HCT116 (cell line): ENCODE measurements at regions not wholly inside any gene's neighbourhood (a gene's known extent, or its start where the extent isn't known, plus 50 kb on each side); places are given as distances from the start of the nearest gene placed in this dataset.

Experiments
- ATAC-seq: fragments of 200-7000 bp; cut with Tn5 transposase; 2 replicates; pipeline ENCODE4 v1.9.1; 2020; ENCODE audit warnings: mild to moderate bottlenecking, moderate library complexity
- BruUV-seq: library from RNA; stranded (reverse); fragments of 400-500 nt; replicated peaks from 2 replicates; lab custom pipeline; 2021; lab: Mats Ljungman, UMichigan
- CTCF ChIA-PET: fragments of 300-600 bp; sonication (Branson Sonifier 250); formaldehyde crosslinking; loops from one replicate; lab custom pipeline; 2021; ENCODE audit warnings: antibody characterized with exemption; lab: Charles Lee
- POLR2A ChIA-PET: fragments of 300-600, 350-600 bp; sonication (Branson Sonifier 250); formaldehyde crosslinking; loops from one replicate; lab custom pipeline; 2021; ENCODE audit warnings: antibody characterized with exemption; lab: Charles Lee
- RAD21 ChIA-PET, 2 experiments: fragments of 300-600 bp; sonication (Branson Sonifier 250); formaldehyde crosslinking; loops; one replicate each; lab custom pipeline; 2023; ENCODE audit warnings: low total read pairs in 2 of 2; ENCODE audit not compliant: uncharacterized antibody in 2 of 2, unreplicated experiment in 2 of 2, low non-redundant PET in 1 of 2; lab: Charles Lee
- DNase-seq: peaks from one replicate; pipeline ENCODE4 v3.0.0-alpha.2; 2010; ENCODE audit warnings: low read depth, low spot score
- H2AFZ ChIP-seq: fragments of 200-600 bp; shearing (Covaris generic), sonication (generic); 2 replicates; pipeline ENCODE4 v1.6.1; 2017; ENCODE audit warnings: low read depth, mixed run types, mixed read lengths, antibody characterized with exemption, low read length; ENCODE audit not compliant: poor library complexity, severe bottlenecking
- H3K27ac ChIP-seq: 2 replicates; pipeline ENCODE4 v1.5.1; 2012; ENCODE audit warnings: low read depth, low read length
- H3K27me3 ChIP-seq: fragments of 200-600 bp; sonication (generic); 2 replicates; pipeline ENCODE4 v1.6.1; 2016; ENCODE audit warnings: mixed run types, low read length, mixed read lengths; ENCODE audit not compliant: insufficient read depth
- H3K36me3 ChIP-seq, 2 experiments: fragments of 200-500 bp in 1 of 2; fragments of 200-600 bp in 1 of 2; sonication (Bioruptor generic) in 1 of 2; sonication (generic) in 1 of 2; 2 replicates each; pipeline versions ENCODE4 v1.5.1 to v1.6.1; 2014 to 2016; ENCODE audit warnings: low read length in 2 of 2, inconsistent platforms in 1 of 2, mixed read lengths in 1 of 2, mixed run types in 1 of 2; ENCODE audit not compliant: insufficient read depth in 2 of 2, control insufficient read depth in 1 of 2
- H3K4me1 ChIP-seq, 2 experiments: fragments of 200-600 bp in 1 of 2; sonication (generic) in 1 of 2; 2 replicates each; pipeline versions ENCODE4 v1.5.1 to v1.6.1; 2012 to 2017; ENCODE audit warnings: low read length in 2 of 2, inconsistent platforms in 1 of 2, mild to moderate bottlenecking in 1 of 2, mixed read lengths in 1 of 2, mixed run types in 1 of 2, moderate library complexity in 1 of 2; ENCODE audit not compliant: insufficient read depth in 2 of 2, control insufficient read depth in 1 of 2
- H3K4me2 ChIP-seq: fragments of 200-600 bp; sonication (generic); 2 replicates; pipeline ENCODE4 v1.6.1; 2017; ENCODE audit warnings: mixed run types, low read length, mixed read lengths
- H3K4me3 ChIP-seq, 2 experiments: fragments of 200-600 bp in 1 of 2; sonication (generic) in 1 of 2; replicated peaks in 1 of 2; 2 replicates each; pipeline ENCODE4 v1.5.1; 2011 to 2016; ENCODE audit warnings: low read length in 2 of 2, control low read depth in 1 of 2, low read depth in 1 of 2, mild to moderate bottlenecking in 1 of 2, mixed read lengths in 1 of 2, mixed run types in 1 of 2
- H3K79me2 ChIP-seq: fragments of 200-600 bp; sonication (generic); 2 replicates; pipeline ENCODE4 v1.6.1; 2017; ENCODE audit warnings: mild to moderate bottlenecking, mixed run types, low read length, moderate library complexity, mixed read lengths; ENCODE audit not compliant: insufficient read depth
- H3K9ac ChIP-seq: fragments of 200-600 bp; sonication (generic); 2 replicates; pipeline ENCODE4 v1.6.1; 2016; ENCODE audit warnings: low read length, mixed read lengths
- H3K9me2 ChIP-seq: fragments of 200-600 bp; sonication (generic), shearing (Covaris generic); 2 replicates; pipeline ENCODE4 v1.6.1; 2017; ENCODE audit warnings: mixed run types, mild to moderate bottlenecking, moderate library complexity; ENCODE audit not compliant: insufficient read depth
- H3K9me3 ChIP-seq, 2 experiments: fragments of 200-500 bp in 1 of 2; fragments of 200-600 bp in 1 of 2; sonication (Bioruptor generic) in 1 of 2; sonication (generic) in 1 of 2; 2 replicates each; pipeline ENCODE4 v1.6.1; 2014 to 2017; ENCODE audit warnings: low read length in 2 of 2, mixed read lengths in 2 of 2, inconsistent platforms in 1 of 2, low read depth in 1 of 2, mild to moderate bottlenecking in 1 of 2, mixed run types in 1 of 2, moderate library complexity in 1 of 2; ENCODE audit not compliant: control insufficient read depth in 1 of 2, insufficient read depth in 1 of 2
- H4K20me1 ChIP-seq: fragments of 200-600 bp; sonication (generic), shearing (Covaris generic); 2 replicates; pipeline ENCODE4 v1.6.1; 2017; ENCODE audit warnings: mixed run types, mild to moderate bottlenecking, moderate library complexity; ENCODE audit not compliant: insufficient read depth
- EGR1 ChIP-seq: IDR thresholded peaks from 2 replicates; pipeline ENCODE4 v1.6.1; 2012; ENCODE audit warnings: low read depth
- ELF1 ChIP-seq: IDR thresholded peaks from 2 replicates; pipeline ENCODE4 v1.6.1; 2012; ENCODE audit warnings: low read depth, borderline replicate concordance
- EZH2 ChIP-seq: fragments of 200-600 bp; sonication (generic); IDR thresholded peaks from 2 replicates; pipeline ENCODE4 v1.6.1; 2017; ENCODE audit warnings: antibody characterized with exemption, mixed run types
- EZH2phosphoT487 ChIP-seq: fragments of 200-600 bp; IDR thresholded peaks from 2 replicates; pipeline ENCODE4 v1.6.1; 2018; ENCODE audit warnings: antibody characterized with exemption, borderline replicate concordance
- FOSL1 ChIP-seq: IDR thresholded peaks from 2 replicates; pipeline ENCODE4 v1.6.1; 2012; ENCODE audit warnings: low read depth
- POLR2A ChIP-seq: IDR thresholded peaks from 2 replicates; pipeline ENCODE4 v1.7.0; 2011; ENCODE audit warnings: borderline replicate concordance; ENCODE audit not compliant: insufficient read depth, insufficient read length; ENCODE audit errors: extremely low read depth
- POLR2AphosphoS5 ChIP-seq: IDR thresholded peaks from 2 replicates; pipeline ENCODE4 v1.6.1; 2011; ENCODE audit warnings: mild to moderate bottlenecking, low read depth, low read length, moderate library complexity
- RAD21 ChIP-seq: IDR thresholded peaks from 2 replicates; pipeline ENCODE4 v1.6.1; 2012; ENCODE audit warnings: low read depth, mild to moderate bottlenecking
- SIN3A ChIP-seq: IDR thresholded peaks from 2 replicates; pipeline ENCODE4 v1.6.1; 2012; ENCODE audit warnings: low read depth
- SRF ChIP-seq: IDR thresholded peaks from 2 replicates; pipeline ENCODE4 v1.6.1; 2012; ENCODE audit warnings: low read depth
- TCF7L2 ChIP-seq: IDR thresholded peaks from 2 replicates; pipeline ENCODE4 v1.7.0; 2011; ENCODE audit warnings: borderline replicate concordance, inconsistent platforms; ENCODE audit not compliant: insufficient read depth, insufficient read length; ENCODE audit errors: extremely low read depth
- YY1 ChIP-seq: IDR thresholded peaks from 2 replicates; pipeline ENCODE4 v1.6.1; 2011; ENCODE audit warnings: low read length, low read depth, moderate library complexity, mild to moderate bottlenecking; ENCODE audit not compliant: insufficient replicate concordance; ENCODE audit errors: extremely low read depth
- intact Hi-C: fragments of 100-400 bp; cut with micrococcal nuclease; formaldehyde crosslinking; loops from 2 replicates; pipeline ENCODE4 v1.10.0; 2022
- TF ChIP-seq, protein P1 (sequence below): IDR thresholded peaks from 2 replicates; pipeline ENCODE4 v1.6.1; 2012
- TF ChIP-seq, protein P2 (sequence below): IDR thresholded peaks from 2 replicates; pipeline ENCODE4 v1.6.1; 2012; ENCODE audit warnings: low read depth
- TF ChIP-seq, protein P3 (sequence below), 3 experiments: fragments of 200-600 bp in 1 of 3; sonication (generic) in 1 of 3; IDR thresholded peaks in 2 of 3; conservative IDR thresholded peaks in 1 of 3; 2 replicates each; pipeline ENCODE4 v1.5.1; 2012 to 2017; ENCODE audit warnings: low read depth in 2 of 3, low read length in 2 of 3, antibody characterized with exemption in 1 of 3, borderline replicate concordance in 1 of 3, control low read depth in 1 of 3, mild to moderate bottlenecking in 1 of 3, mixed read lengths in 1 of 3, mixed run types in 1 of 3, moderate library complexity in 1 of 3; ENCODE audit not compliant: insufficient read depth in 1 of 3

DNA sequence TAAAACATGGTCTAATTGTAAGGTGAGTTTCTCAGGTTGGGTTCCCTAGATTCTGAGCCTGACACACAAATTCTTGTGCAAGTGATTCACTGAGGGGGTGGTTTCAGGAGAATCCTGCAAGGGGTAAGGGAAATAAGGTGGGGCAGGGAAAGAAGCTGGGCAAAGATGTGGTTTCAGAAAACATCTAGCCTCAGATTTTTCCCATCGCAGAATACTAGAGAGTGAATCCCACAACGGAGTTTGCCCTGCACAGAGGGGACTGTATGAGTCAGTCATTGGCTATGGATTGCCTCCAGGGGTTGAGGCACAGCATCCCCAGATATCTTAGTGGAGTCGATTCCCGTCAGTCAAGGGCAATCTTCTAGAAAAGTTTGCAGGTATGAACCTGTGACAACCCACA is 65.2 kb downstream of the PRL start:
- BruUV-seq, result no TSS peak

DNA sequence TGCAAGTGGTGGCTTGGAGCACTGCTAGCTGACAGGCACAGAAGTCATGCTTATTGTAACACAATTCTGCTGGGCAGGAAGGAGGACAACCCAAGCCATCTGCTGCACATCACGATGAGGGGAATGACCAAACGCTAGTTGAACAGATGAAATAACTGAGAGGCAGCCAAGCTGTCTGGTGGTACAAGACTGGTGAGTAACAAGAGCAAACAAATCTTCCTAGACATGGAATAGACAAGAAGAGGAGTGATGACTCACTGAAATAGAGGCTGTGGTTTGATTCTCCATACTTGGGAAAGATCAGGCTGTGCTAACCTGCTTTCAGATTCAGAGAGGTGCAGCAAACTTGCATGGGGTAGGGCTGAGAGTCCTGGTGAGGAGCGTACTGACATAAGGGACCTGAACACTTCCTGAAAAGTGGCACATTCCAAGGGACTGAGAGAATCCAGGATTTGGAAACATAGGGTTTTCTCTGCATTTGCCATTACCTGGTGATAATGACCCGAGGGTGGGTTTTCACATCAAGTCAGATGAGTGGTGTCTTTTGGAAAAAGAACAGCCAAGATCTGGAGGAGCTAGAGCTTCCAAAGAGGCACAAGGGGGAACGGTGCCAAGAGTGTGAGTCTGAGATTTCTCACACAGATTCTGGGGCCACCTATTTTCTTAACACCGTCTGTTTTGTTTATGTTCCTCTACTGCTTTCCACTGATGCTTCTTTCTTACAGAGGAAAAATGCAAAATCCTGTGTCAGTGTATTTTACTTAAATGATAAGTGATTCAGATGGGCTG is 60.0 kb downstream of the PRL start:
- no peaks in the 10 kb centered on the region for H3K27me3 ChIP-seq
- POLR2A ChIA-PET, result no interaction called here
- no peak for ATAC-seq
- no peaks in the 10 kb centered on the region for H3K79me2 ChIP-seq
- BruUV-seq, result no TSS peak
- DNase-seq, result no peak
- no peak overlapping the region for H3K9ac ChIP-seq
- no peaks in the 10 kb centered on the region for H3K4me1 ChIP-seq
- intact Hi-C loops, result no loop called here
- RAD21 ChIA-PET, result no interaction called here
- no peaks in the 10 kb centered on the region for H3K9me3 ChIP-seq
- no peak overlapping the region for H3K4me2 ChIP-seq
- H4K20me1 ChIP-seq, result no peaks in the 10 kb centered on the region
- no peaks in the 10 kb centered on the region for H3K36me3 ChIP-seq
- no peak overlapping the region for H2AFZ ChIP-seq
- CTCF ChIA-PET, result no interaction called here
- no peak overlapping the region for H3K27ac ChIP-seq
- H3K9me2 ChIP-seq, result no peaks in the 10 kb centered on the region
- H3K4me3 ChIP-seq, result no peak overlapping the region
- TF ChIP-seq ELF1, result no peak
- TF ChIP-seq SIN3A, result no peak
- TF ChIP-seq EZH2phosphoT487, result no peak
- TF ChIP-seq, protein P1, sequence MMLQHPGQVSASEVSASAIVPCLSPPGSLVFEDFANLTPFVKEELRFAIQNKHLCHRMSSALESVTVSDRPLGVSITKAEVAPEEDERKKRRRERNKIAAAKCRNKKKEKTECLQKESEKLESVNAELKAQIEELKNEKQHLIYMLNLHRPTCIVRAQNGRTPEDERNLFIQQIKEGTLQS, result no peak
- TF ChIP-seq YY1, result no peak
- no peak for TF ChIP-seq EZH2
- TF ChIP-seq, protein P2, sequence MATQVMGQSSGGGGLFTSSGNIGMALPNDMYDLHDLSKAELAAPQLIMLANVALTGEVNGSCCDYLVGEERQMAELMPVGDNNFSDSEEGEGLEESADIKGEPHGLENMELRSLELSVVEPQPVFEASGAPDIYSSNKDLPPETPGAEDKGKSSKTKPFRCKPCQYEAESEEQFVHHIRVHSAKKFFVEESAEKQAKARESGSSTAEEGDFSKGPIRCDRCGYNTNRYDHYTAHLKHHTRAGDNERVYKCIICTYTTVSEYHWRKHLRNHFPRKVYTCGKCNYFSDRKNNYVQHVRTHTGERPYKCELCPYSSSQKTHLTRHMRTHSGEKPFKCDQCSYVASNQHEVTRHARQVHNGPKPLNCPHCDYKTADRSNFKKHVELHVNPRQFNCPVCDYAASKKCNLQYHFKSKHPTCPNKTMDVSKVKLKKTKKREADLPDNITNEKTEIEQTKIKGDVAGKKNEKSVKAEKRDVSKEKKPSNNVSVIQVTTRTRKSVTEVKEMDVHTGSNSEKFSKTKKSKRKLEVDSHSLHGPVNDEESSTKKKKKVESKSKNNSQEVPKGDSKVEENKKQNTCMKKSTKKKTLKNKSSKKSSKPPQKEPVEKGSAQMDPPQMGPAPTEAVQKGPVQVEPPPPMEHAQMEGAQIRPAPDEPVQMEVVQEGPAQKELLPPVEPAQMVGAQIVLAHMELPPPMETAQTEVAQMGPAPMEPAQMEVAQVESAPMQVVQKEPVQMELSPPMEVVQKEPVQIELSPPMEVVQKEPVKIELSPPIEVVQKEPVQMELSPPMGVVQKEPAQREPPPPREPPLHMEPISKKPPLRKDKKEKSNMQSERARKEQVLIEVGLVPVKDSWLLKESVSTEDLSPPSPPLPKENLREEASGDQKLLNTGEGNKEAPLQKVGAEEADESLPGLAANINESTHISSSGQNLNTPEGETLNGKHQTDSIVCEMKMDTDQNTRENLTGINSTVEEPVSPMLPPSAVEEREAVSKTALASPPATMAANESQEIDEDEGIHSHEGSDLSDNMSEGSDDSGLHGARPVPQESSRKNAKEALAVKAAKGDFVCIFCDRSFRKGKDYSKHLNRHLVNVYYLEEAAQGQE, result no peak
- TF ChIP-seq RAD21, result no peak
- TF ChIP-seq POLR2AphosphoS5, result no peak
- TF ChIP-seq TCF7L2, result no peak
- TF ChIP-seq SRF, result no peak
- no peak for TF ChIP-seq FOSL1
- TF ChIP-seq POLR2A, result no peak
- TF ChIP-seq, protein P3, sequence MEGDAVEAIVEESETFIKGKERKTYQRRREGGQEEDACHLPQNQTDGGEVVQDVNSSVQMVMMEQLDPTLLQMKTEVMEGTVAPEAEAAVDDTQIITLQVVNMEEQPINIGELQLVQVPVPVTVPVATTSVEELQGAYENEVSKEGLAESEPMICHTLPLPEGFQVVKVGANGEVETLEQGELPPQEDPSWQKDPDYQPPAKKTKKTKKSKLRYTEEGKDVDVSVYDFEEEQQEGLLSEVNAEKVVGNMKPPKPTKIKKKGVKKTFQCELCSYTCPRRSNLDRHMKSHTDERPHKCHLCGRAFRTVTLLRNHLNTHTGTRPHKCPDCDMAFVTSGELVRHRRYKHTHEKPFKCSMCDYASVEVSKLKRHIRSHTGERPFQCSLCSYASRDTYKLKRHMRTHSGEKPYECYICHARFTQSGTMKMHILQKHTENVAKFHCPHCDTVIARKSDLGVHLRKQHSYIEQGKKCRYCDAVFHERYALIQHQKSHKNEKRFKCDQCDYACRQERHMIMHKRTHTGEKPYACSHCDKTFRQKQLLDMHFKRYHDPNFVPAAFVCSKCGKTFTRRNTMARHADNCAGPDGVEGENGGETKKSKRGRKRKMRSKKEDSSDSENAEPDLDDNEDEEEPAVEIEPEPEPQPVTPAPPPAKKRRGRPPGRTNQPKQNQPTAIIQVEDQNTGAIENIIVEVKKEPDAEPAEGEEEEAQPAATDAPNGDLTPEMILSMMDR (IDR thresholded peaks at IDR 0.05 in 2 of 3, conservative IDR thresholded peaks at IDR 0.05 in 1 of 3; ENCODE audit: borderline replicate concordance in 1 of 3, insufficient read depth in 1 of 3, low read depth in 2 of 3, low read length in 2 of 3), result no peak

More for the DNA sequence above, 65.2 kb downstream of the PRL start:
- Histone ChIP-seq H3K9me2 (no peaks in the 10 kb centered on the region), H3K4me3 (no peak overlapping the region), H3K27ac (no peak overlapping the region), H4K20me1 (no peaks in the 10 kb centered on the region), H3K27me3 (no peaks in the 10 kb centered on the region), H3K9ac (no peak overlapping the region), H3K36me3 (no peaks in the 10 kb centered on the region), H2AFZ (no peak overlapping the region), H3K4me1 (no peaks in the 10 kb centered on the region), H3K79me2 (no peaks in the 10 kb centered on the region), H3K4me2 (no peak overlapping the region), H3K9me3 (no peaks in the 10 kb centered on the region)
- intact Hi-C loops, result no loop called here
- TF ChIP-seq EGR1 (no peak), TCF7L2 (no peak)
- DNase-seq, result no peak
- CTCF ChIA-PET, result no interaction called here
- RAD21 ChIA-PET, result no interaction called here
- POLR2A ChIA-PET, result no interaction called here
- ATAC-seq, result no peak
